ENCODE measurements at regions not wholly inside any gene's neighbourhood (a gene's known extent, or its start where the extent isn't known, plus 50 kb on each side); places are given as distances from the start of the nearest gene placed in this dataset.
"Not testable (repeated sequence)": the region's sequence is repeated elsewhere in the genome, so short reads cannot be mapped to it uniquely, and the experiment has no call there.

GRCh38 chr10:29725927-29726326, 91.2 kb upstream of the SVIL start:
- not testable (repeated sequence) for DNase-seq (ENCODE audit: low read depth in 2 of 2)

DNA sequence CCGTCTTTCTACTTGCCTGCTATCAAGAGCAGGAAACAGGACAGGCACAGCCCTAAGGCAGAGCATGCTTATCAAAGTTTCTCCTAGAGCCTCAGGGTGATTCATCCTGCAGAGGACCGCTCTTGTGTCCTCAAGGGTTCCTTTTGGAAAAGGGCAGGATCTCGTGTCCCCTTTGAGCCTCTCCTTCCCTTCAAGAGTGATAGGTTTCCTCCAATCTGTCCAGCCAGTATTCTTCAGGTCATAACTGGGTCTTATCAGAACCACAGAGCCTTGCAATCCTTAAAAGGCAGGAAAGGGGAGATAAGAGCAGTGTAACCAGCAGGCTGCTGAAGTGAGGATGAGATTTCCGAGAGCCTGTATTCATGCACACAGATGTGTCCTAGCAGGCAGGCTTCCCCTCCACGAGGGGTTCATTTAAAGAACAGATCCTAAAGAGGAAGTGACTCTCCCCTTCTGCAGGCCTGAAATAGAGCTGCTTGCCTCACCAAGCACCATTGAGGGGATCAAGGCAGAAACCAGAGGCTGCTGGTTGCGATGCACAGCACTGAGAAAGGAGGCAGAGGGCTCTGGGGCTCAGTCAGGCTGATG, 90.5 kb upstream of the SVIL start:
- no peak for DNase-seq (ENCODE audit: low read depth in 2 of 2)

GRCh38 chr10:29723726-29724125, 89.0 kb upstream of the SVIL start:
- no peak for DNase-seq (ENCODE audit: low read depth in 2 of 2)

GRCh38 chr10:29722777-29723176, 88.0 kb upstream of the SVIL start:
- DNase-seq (ENCODE audit: low read depth in 2 of 2): no peak

- DNase-seq (ENCODE audit: low read depth in 2 of 2): no peak
Observed at GRCh38 chr10:29720149-29720548, 85.4 kb upstream of the SVIL start.

DNA sequence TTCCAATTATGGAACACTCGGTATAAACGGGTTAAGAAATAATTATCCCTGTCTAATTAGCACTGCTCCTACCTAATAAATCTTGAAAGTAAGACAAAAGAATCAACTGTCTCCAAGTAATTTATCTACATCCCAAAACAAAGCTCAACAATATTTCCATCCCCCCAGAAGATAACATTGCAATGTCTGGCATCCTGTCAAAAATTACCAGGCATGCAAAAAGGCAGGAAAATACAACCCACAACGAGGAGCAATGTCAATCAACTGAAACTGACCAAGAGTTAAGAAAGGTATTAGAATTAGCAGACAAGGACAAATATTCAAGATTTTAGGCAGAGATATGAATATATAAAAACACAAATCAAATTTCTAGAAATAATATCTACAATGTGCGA, 84.5 kb upstream of the SVIL start:
- no peak for DNase-seq (ENCODE audit: low read depth in 2 of 2)

DNA sequence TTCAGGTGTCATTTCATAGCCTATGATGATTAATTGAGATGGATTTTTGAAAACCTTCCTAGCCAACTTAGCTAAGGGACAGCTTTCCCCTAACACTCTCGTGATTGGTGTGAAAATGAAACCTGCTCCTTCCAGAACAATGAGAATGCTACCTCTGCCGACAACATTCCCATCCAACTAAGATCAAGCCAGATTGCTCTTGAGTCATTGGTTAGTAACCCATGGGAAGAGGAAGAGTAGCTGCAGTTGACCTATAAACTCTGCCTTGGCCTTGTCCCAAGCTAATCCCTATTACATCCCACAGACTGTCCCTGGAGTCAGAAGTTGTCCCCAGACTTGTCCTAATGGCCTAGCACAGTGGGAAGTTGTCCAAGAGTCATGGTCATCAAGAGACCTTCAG, 80.5 kb upstream of the SVIL start:
- no peak for DNase-seq (ENCODE audit: low read depth in 2 of 2)

- no peak for DNase-seq (ENCODE audit: low read depth in 2 of 2)
Observed at GRCh38 chr10:29714096-29714874, 79.5 kb upstream of the SVIL start.

- no peak for DNase-seq (ENCODE audit: low read depth in 2 of 2)
Observed at GRCh38 chr10:29713450-29713849, 78.7 kb upstream of the SVIL start.

- no peak for DNase-seq (ENCODE audit: low read depth in 2 of 2)
Observed at GRCh38 chr10:29712108-29712507, 77.3 kb upstream of the SVIL start.

- no peak for DNase-seq (ENCODE audit: low read depth in 2 of 2)
Observed at GRCh38 chr10:29710128-29710527, 75.4 kb upstream of the SVIL start.

GRCh38 chr10:29709484-29710002, 74.8 kb upstream of the SVIL start:
- no peak for DNase-seq (ENCODE audit: low read depth in 2 of 2)

- DNase-seq (ENCODE audit: low read depth in 2 of 2): no peak
Observed at GRCh38 chr10:29703271-29703670, 68.5 kb upstream of the SVIL start.

DNA sequence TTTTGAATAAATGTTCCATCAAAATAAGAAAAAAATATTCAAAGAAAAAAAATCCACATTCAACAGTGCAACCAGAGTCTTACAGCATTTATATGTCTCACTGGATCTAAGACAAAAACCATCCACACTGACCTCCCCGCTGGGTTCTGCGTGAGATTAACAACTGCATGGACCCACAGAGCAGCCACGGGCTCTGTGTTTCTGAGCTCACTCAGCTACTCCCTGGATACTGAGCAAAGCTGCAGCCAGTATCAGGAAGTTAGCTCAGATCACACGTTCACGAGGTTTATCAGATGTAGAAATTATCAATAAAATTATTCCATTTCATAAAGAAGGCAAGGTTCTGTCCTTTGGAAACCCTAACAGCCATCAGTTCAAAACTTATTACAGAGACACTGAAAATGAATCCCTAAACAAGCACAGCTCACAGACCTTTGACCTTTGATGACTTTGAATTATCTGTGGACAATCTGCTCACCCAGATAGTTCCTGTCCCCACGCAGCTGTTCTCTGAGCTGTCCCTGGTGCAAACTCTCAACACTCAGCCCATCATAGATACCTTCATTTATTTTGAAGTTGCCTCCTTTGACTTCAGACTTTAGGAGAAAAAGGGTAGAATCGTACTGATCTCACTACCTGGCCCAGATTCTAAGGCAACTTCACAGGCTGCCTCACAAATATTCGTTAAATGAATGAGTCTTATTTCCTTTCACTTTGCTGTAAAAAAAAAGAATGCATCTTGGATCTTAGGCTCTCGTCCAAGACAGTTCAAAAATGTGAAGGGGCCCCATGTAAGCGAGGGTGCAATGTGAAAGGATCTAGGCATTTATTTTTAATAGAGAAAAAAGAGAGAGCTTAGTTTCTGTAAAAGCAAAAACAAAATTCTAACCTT, 67.7 kb upstream of the SVIL start:
- no peak for DNase-seq (ENCODE audit: low read depth in 2 of 2)

DNA sequence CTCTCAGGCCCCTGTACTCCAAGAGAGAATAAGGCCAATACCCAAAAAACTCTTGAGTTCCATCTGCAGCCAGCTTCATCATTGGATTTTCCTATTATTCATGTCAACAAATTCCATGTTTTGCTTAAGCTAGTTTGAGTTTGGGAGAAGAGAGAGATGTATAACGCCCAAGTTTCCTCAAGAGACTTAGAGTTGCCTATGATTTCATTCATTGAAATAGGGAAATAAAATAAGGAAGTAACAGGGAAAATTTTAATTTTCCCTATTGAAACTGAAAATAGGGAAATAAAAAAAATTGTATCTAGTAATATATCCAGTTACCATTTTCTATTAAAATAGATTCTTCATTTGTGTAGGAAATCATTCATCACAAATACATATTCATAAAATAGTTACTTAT, 66.5 kb upstream of the SVIL start:
- DNase-seq (ENCODE audit: low read depth in 2 of 2): no peak

- no peak for DNase-seq (ENCODE audit: low read depth in 2 of 2)
Observed at GRCh38 chr10:29699621-29700020, 64.8 kb upstream of the SVIL start.

DNA sequence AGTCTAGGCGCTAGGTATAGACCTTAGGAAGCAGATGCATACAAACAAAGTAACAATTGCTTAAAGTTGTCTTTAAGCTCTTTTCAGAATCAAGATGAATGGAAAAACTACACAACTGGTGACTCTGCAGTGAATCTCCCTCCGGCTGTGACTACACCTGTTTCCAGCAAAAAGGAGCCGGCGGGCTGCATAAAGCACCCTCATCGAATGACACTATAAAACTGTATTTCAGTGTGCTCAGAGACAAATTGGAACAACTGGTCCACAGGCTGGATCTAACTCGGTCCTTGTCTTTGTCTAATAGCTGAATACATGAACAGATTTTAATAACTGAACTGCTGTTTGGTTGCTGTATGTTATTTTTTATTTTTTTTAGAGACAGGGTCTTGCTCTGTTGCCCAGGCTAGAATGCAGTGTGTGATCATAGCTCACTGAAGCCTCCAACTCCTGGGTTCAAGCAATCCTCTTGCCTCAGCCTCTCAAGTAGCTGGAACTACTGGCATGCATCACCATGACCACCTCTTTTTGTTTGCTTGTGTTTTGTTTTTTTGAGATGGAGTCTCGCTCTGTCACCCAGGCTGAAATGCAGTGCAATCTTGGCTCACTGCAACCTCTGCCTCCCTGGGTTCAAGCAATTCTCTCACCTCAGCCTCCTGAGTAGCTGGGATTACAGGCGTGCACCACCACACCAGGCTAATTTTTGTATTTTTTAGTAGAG, 64.2 kb upstream of the SVIL start:
- DNase-seq (ENCODE audit: low read depth in 2 of 2): no peak

DNA sequence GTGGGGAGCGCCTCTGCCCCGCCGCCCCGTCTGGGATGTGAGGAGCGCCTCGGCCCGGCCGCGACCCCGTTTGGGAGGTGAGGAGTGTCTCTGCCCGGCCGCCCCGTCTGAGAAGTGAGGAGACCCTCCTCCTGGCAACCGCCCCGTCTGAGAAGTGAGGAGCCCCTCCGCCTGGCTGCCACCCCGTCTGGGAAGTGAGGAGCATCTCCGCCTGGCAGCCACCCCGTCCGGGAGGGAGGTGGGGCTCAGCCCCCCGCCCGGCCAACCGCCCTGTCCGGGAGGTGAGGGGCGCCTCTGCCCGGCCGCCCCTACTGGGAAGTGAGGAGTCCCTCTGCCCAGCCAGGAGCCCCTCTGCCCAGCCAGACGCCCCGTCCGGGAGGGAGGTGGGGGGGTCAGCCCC, 61.8 kb upstream of the SVIL start:
- DNase-seq (ENCODE audit: low read depth in 2 of 2): not testable (repeated sequence)

GRCh38 chr10:29694121-29694520, 59.4 kb upstream of the SVIL start:
- DNase-seq (ENCODE audit: low read depth in 2 of 2): no peak

- no peak for DNase-seq (ENCODE audit: low read depth in 2 of 2)
Observed at GRCh38 chr10:29692121-29692539, 57.4 kb upstream of the SVIL start.

- DNase-seq (ENCODE audit: low read depth in 2 of 2): no peak
Observed at GRCh38 chr10:29691564-29692072, 56.8 kb upstream of the SVIL start.

GRCh38 chr10:29689001-29689400, 54.2 kb upstream of the SVIL start:
- DNase-seq (ENCODE audit: low read depth in 2 of 2): no peak
